Stimulated activated CD4-positive, alpha-beta T cell treated with anti-CD3 and anti-CD28 coated beads, Interleukin-12 subunit alpha, Interleukin-12 subunit beta, amount 100 ng/mL, for 4 hours (primary cell): ENCODE measurements at regions not wholly inside any gene's neighbourhood (a gene's known extent, or its start where the extent isn't known, plus 50 kb on each side); places are given as distances from the start of the nearest gene placed in this dataset.
"Not testable (repeated sequence)": the region's sequence is repeated elsewhere in the genome, so short reads cannot be mapped to it uniquely, and the experiment has no call there.

Experiments
- DNase-seq: peaks from one replicate; pipeline ENCODE4 v3.0.0-alpha.2; 2020

DNA sequence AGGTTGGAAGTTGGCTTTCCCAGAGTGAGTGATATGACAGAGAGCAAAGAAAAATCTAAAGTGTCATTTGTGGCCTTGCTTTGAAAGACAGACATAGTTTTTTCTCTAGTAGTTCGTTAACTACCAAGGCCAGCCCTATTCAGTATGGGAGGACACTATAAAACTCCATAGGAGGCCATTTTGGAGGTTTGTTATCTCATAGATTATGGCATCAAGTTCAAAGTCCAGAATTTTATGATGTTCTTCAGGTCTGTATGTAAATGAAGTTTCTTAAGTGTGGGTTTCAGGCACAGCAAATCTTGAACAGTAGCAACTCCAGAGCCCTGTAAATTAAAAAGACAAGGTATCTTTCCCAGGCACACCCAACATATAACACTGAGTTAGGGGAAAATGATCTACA is 437.1 kb downstream of the PLPP3 start:
- DNase-seq, result no peak

DNA sequence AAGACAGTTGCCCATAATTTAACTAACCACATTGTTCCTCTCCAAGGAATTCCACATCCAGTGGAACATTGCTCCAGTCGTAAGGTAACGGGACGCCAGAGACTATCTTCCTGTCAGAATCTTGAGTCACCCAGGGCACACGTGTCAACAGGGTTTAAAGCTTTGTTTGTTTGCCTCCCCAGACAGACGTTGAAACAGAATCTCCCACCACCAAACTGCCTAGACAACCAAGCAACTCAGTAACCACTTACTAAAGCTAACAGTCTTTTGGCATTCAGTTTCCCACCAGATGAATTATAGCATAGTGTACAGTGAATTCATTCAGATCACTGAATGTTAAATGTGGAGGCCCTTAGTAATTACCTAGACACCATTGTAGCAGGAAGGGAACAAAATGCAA is 439.5 kb downstream of the PLPP3 start:
- DNase-seq, result no peak

DNA sequence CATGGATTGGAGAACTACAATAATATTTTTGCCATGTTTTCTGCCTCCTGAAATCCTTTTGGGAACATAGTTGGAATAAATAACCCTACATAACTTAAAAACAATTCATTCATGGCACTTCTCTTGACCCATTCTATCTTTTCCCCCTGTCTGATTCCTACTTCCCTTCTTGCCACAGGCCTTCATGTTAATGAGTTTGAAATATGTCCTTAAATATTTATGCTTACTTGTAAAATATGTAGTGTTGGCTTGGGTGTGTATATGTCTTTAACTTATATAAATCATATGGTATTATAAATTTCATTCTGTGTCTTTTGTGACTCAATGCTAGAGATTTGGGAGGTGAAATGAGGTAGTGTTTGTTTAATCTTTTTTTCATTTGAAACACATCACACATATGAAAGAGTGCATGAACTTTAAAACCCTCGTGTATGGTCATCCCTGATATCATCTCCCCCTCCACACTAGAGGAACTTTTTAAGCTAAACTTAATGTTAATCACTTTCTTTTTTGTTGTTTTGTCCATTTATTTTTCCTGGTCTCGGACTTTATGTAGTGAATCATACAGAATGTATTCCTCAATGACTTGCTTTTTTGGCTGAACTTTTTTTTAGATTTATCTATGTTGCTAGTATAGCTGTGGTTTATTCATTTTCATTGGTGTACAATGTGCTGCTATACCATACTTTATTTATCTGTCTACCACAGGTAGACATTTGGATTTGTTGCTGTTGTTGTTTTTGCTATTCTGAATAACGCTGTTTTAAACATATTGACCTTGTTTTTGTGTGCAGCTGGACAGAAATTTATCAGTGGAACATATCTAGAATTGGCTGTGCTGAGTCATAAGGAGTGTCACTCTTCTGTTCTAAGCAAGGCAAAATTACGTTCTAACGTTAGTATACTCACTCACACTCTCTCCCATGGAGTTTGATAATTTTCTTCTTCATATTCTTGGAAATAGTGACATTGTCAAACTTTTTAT is 441.6 kb downstream of the PLPP3 start:
- no peak for DNase-seq

DNA sequence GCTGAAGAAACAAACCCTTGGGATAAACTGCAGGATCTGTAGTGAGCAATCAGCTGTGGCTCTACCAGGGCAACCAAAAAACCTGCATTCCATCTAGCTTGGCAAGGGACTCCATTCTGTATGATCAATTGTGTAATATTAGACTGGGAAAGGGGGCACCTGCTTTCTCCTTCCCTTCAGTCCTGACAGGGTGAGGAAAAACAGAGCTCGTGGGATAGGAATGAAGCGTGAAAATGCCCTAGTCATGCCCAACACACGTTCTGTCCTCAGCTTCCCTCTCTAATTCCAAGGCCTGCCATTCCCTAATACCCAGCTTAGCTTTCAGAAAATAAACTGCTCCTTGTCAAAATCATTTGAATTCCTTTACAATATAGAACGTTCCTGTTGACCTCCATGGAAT is 442.3 kb downstream of the PLPP3 start:
- DNase-seq, result no peak

DNA sequence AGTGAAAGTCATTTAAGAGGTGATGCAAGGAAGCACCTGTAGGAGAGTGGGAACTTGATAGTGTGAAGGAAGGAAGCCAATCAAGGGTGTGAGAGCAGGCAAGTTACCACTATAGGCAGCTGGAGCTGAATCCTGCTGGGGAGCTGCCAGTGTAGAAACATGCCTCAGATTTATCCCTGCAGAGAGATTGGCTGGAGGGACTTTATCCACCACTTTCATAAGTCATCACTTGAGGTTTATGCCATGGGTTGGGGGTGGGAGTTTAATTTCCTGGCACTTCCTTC is 443.6 kb downstream of the PLPP3 start:
- DNase-seq, result no peak

DNA sequence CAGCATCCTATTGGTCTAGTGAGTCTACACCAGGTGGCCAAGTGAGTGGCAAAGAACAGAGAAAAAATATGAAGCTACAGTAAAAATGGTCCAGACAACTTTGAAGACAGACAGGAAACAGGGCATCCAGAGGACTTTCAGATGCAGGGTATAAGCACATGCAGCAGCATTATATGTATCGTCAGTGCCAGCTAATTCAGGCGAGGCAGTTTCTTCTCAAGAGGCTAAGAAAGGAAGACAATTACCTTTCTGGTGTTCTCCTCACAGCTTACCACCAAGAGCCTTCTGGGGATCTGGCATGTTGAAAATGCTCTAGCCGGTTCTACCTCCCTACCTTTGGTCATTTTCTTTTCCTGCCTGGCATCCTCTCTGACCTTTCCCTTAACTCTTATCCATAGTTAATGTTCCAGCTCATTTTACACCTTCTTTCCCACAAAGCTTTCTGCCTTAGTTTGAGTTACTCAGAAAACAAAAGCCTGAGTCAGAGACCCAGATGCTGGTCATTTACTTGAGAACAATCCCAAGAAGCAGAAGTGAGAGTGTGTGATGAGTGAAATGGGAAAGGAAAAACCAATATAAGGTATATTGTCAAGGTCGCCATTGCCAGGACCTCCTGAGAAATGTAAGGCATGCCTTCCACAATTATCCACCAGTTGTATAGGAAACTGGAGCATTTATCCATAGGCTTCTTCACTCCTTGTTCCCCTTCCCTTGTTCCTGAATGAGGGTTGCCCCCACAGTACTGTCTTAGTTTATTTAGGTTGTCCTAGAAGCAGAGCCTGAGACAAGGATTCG is 444.1 kb downstream of the PLPP3 start:
- DNase-seq, result no peak

DNA sequence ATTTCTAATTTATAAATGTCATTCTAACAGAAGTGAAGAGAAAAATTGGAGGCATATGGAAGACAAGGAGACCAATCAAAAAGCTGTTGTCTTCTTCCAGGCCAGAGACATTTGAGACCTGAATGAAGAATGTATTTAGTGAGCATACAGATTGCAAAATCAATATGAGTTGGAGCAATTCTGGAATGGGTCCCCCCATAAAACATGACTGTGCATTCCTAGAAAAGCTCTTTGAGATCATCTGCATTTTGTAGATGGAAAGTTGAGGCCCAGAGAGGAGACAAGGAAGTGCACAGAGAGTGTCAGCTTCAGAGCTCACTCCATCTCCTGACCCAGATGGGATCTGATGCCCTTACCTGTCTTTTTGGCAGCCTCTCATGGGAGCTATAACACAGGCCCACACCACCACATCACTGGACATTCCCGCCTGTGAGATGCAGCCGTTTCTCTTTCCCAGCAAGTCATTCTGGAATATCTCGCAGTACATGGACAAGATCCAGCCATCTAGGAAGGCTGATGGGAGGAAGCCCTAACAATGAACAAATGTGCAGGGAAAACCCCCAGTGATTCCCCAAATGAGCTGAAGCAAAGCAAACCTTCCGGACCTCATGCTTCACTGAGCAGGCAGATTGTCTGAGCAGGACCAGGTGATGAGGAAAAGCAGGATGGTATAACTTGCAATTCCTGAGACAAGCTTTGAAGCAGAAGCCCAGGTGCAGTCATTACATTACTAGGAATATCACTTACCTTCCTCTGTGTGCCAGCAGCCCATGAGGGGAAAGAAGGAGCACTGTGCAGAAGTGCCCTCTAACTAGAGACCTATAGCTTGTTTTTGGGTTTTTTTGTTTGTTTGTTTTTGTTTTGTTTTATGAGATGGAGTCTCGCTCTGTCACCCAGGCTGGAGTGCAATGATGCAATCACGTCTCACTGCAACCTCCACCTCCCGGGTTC is 445.6 kb downstream of the PLPP3 start:
- DNase-seq, result no peak

DNA sequence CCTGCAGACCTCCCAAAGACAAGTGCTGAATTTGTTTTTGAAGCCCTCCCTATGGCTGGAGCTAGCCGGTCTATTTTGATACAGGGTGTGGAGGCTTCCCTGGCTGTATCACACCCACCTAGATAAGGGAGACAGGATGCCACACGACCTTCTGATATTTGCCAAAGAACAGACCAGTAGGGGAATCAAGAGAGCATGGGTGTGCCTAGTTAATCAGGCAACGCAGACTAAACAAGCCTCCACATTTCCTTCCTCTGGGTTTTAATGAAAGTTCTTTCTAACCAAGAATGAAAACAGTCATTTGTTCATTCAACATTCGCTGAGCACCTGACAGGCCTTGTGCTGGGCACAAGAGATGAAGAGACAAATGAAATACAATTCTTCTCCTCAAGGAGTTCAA is 446.8 kb downstream of the PLPP3 start:
- no peak for DNase-seq

DNA sequence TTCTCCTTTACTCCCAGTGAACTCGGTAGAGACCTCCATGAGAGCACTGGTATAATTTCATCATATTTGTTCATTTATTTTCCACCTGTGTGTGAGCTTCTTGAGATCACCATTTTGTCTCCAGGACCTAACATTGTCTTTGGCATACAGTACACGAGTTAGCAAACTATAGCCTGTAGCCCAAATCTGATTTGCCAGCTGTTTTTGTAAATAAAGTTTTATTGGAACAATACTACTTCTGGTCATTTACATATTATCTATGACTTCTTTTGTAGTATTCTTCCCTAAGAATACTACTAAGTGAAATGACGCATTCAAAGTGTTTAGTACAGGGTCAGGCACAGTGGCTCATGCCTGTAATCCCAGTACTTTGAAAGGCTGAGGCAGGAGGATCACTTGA is 449.5 kb downstream of the PLPP3 start:
- DNase-seq, result no peak

DNA sequence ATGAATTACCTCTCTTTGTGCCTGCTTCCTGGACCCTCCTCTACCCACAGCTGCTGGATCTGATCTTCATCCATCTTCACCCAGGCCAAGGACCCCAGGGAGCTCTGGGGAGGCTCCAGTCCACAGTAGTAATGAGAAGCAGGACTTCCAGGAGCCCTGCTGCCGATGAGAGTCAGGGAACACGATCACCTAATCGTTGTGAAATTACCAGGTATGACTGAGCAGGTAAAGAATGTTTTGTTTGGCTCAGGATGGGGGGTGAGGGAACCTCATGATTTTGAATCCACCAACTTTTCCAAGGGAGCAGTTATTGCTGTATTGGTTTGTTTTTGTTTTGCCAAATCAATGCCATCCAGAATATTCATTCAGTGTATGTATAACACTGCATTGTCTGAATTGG is 454.0 kb downstream of the PLPP3 start:
- DNase-seq, result no peak

DNA sequence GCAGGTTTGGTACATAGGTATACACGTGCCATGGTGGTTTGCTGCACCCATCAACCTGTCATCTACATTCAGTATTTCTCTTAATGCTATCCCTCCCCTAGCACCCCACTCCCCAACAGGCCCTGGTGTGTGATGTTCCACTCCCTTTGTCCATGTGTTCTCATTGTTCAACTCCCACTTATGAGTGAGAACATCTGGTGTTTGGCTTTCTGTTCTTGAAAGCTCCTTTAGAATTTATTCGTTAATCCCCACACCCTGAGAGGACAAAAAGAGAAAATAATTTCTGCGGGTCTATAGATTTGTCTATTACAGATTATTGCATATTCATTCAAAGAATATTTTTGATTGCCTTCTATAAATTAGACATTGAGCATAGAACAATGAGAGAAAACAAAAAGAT is 455.5 kb downstream of the PLPP3 start:
- DNase-seq, result no peak

DNA sequence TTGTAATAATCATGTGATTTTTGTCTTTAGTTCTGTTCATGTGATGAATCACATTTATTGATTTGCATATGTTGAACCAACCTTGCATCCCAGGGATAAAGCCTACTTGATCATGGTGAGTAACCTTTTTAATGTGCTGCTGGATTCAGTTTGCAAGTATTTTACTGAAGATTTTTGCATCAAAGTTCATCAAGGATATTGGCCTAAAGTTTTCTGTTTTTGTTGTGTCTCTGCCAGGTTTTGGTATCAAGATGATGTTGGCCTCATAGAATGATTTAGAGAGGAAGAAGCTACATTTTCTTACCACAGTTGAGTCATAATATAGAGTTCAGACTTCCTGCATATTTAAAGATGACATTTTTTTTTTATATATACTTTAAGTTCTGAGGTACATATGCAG is 455.9 kb downstream of the PLPP3 start:
- DNase-seq, result no peak

DNA sequence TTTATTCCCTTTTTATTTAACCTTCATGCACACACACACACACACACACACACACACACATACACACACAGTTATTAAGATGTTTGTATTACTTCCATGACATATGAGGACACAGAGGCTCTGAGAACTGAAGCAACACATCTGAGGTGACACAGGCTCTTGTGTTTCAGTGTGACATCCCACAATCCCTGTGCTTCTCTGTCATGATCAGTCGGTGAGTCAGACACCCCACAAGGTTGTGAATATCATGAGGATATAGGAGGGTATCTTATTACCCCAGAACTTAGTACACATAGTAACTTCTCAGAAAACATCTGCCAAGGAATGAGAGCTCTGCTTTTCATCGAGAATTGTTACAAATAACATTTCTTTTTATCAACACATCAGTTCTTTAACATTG is 459.3 kb downstream of the PLPP3 start:
- no peak for DNase-seq

DNA sequence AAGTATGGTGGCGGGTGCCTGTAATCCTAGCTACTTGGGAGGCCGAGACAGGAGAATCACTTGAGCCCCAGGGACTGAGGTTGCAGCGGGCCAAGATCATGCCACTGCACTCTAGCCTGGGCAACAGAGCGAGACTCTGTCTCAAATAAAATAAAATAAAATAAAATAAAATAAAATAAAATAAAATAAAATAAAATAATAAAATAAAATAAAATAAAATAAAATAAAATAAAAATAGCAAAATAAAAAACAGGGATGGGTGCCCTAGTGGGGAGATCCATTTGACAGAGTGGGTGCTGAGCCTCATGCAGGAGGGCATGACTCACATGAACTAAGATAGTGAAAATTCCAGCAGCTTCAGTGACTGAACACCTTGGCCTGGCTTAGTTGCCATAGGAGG is 460.7 kb downstream of the PLPP3 start:
- DNase-seq, result not testable (repeated sequence)

DNA sequence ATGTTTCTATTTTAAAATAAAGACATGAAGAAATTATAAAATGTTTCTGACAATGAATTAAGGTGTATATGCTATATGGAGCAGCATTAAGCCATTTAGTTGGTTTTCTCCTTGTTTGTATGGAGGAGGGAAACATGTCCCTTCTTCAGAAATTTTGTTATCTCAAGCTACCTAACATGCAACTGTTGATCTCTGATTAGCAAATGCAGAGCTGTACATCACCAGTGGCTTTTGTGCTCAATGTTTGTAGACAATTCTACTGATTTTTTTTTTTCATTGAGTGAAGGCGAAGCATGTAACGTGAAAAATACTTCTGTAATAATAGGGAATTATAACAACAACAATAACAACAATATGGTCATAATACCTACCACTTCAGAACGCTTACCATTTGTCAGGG is 463.7 kb downstream of the PLPP3 start:
- DNase-seq, result no peak

DNA sequence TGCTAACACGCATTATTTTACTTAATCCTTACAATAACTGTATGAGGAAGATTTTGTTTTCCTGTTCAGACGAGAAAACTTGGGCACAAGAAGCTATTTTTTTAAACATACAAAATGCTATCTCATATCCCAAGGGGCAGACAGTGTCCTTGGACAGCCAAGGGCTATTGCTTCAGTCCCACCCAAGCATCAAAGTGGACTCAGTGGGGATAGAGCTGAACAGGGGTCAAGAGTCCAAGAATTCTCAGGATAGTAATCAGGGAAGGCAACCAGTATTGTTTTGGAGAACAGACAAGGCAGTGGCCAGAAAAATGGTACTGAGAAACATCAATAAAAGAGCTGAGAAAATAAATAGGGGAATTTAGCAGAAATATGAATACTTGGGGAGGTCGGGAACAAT is 465.7 kb downstream of the PLPP3 start:
- no peak for DNase-seq

DNA sequence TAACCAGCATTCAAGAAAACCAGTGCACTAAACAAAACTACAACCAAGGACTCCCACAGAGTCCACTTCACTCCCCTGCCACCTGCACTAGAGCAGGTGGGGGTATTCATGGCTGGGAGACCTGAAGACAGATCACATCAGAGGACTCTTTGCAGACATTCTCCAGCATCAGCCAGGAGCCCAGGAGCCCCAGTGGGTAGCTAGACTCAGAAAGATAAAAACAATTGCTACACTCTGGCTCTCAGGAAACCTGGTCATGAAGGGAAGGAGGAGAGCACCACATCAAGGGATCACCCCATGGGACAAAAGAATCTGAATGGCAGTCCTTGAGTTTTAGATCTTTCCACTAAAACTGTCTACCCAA is 472.1 kb downstream of the PLPP3 start:
- no peak for DNase-seq

DNA sequence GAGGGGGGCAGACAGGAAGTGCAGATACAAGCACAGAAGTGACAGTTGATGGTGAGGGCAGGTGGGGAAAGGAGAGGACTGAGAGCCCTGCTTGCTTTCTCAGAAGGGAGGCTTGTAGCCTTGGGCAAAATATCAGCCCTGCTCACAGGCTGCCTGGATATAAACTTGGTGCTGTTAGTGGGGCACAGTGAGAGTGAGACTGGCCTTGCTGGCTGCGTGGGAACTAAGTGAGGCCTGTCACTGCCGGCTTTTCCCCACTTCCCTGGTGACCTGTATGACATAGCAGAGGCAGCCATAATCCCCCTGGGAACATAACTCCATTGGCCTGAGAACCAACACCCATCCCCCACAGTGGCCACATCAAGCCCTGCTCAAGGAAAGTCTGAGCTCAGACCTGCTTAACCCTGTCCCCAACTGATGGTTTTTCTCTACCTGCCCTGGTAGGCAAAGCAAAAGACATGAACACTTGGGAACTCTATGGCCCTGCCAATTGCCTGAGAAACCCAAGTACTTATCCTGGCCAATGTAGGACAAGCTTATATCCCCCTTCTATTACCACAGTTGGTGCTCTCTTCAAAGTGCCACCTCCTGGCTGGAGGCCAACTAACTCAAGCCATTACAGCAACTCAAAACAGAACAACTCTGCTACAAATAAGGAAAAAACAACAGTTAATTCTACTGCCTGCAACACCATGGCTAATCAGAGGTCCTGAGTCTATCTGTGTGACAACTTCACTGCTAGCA is 472.7 kb downstream of the PLPP3 start:
- no peak for DNase-seq

DNA sequence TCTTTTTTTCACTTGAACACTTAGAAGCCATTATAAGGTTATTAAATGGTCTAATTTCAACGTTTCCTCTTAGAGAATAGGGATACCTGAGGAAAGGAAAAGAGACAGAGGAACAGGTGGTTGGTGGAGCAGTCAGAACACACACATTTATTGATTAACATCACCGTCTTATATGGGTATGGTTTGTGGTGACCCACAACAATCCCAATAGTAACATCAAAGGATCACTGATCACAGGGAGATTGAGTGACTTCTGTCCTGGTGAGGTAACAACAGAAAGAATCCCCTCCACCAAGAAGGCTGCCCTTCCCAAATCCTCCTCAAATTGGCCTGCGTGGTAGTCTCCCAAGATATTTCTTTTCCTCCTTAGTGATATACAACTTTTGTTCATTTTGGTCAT is 474.0 kb downstream of the PLPP3 start:
- DNase-seq, result no peak

DNA sequence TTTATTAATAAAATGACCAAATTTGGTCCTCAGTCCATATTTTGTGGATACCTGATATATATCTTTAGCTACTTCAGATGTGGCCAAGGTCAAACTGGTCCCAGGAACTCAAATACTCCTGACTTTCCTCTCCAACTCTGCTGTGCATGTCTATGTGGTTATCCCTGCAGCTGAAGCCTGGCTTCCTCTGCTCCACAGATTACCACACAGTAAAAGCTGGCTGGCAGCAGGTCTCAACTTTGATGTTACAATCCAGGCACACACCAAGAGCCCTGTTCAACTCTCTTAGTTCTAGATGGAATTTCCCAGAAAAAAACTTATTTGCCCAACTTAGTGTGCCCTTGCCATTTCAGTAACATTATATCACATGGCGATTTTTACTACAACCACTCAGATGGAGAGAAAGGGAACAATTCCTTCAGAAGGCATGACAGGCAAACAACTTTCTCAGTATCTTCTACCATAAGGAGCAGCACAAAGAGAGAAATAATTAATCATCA is 479.5 kb downstream of the PLPP3 start:
- no peak for DNase-seq

DNA sequence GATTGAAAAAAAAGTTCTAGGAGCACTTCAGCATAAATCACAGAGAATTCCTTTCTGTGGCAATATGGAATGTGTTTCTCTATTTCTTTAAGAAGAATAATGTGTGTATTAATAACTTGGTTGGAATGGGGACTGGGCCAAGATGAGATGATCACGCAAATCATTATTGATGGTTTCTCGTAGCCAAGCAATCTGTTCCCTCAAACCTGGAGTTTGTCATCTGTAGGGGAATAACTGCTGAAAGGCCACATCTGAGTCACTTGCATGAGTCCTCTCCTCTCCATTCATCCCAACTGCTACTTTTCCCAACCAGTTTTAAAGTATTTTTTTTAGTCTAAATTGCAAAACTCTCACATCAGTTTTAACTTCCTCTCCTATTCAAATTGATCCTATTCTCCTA is 480.4 kb downstream of the PLPP3 start:
- no peak for DNase-seq

DNA sequence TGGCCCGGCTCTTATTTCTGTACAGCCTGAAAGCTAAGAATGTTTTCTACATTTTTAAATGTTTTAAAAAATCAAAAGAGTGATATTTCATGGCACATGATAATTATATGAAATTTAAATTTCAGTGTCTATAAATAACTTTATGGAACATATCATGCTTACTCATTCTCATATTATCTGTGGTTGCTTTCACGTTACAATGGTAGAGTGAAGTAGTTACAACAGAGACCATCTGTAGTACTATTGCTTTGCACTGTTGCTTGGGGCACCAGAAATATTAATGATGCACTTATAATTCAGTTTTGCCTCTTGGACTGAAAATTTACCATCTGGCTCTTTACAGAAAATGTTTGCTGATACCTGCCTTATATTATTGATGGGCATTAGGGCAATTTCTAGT is 481.6 kb downstream of the PLPP3 start:
- no peak for DNase-seq
